Parathyroid adenoma (tissue), 2 donors: ENCODE measurements at regions not wholly inside any gene's neighbourhood (a gene's known extent, or its start where the extent isn't known, plus 50 kb on each side); places are given as distances from the start of the nearest gene placed in this dataset.

ENCODE experiments used
- H2AFZ ChIP-seq: fragments of 300-600 bp; sonication (generic); one replicate; pipeline ENCODE4 v1.7.0; 2017; ENCODE audit warnings: antibody characterized with exemption, mild to moderate bottlenecking
- H3K27ac ChIP-seq: fragments of 300-600 bp; sonication (generic); one replicate; pipeline ENCODE4 v1.7.0; 2017
- H3K27me3 ChIP-seq: fragments of 300-600 bp; sonication (generic); one replicate; pipeline ENCODE4 v1.7.0; 2017; ENCODE audit warnings: low read length; ENCODE audit not compliant: control insufficient read depth, insufficient read depth
- H3K36me3 ChIP-seq: fragments of 300-600 bp; sonication (generic); one replicate; pipeline ENCODE4 v1.7.0; 2017; ENCODE audit warnings: low read length; ENCODE audit not compliant: control insufficient read depth, insufficient read depth
- H3K4me1 ChIP-seq: fragments of 300-600 bp; sonication (generic); one replicate; pipeline ENCODE4 v1.7.0; 2017; ENCODE audit warnings: control low read depth
- H3K4me2 ChIP-seq: fragments of 300-600 bp; sonication (generic); one replicate; pipeline ENCODE4 v1.7.0; 2017; ENCODE audit warnings: low read length
- H3K4me3 ChIP-seq: fragments of 300-600 bp; sonication (generic); one replicate; pipeline ENCODE4 v1.7.0; 2017; ENCODE audit warnings: low read depth, low read length
- H3K79me2 ChIP-seq: fragments of 300-600 bp; sonication (generic); one replicate; pipeline ENCODE4 v1.7.0; 2017; ENCODE audit warnings: control low read depth
- H3K9ac ChIP-seq: fragments of 300-600 bp; sonication (generic); one replicate; pipeline ENCODE4 v1.7.0; 2017; ENCODE audit warnings: mild to moderate bottlenecking
- H3K9me3 ChIP-seq: fragments of 300-600 bp; sonication (generic); one replicate; pipeline ENCODE4 v1.7.0; 2017; ENCODE audit warnings: low read length; ENCODE audit not compliant: control insufficient read depth
- CTCF ChIP-seq: fragments of 300-600 bp; sonication (generic); IDR thresholded peaks from one replicate; pipeline ENCODE4 v1.7.0; 2017; ENCODE audit warnings: antibody characterized with exemption, mild to moderate bottlenecking
- donor health status: primary hyperparathyroidism.

GRCh38 chr1:79133774-79134364 lies 127.3 kb upstream of the ADGRL4 start:
- TF ChIP-seq CTCF: no peak

GRCh38 chr1:79131626-79132025 lies 125.1 kb upstream of the ADGRL4 start:
- Histone ChIP-seq H3K79me2 (no peaks in the 10 kb centered on the region), H3K4me1 (no peaks in the 10 kb centered on the region), H2AFZ (no peak overlapping the region), H3K27me3 (no peaks in the 10 kb centered on the region), H3K4me3 (no peak overlapping the region), H3K9me3 (no peaks in the 10 kb centered on the region), H3K36me3 (no peaks in the 10 kb centered on the region), H3K27ac (no peak overlapping the region), H3K4me2 (no peak overlapping the region), H3K9ac (no peak overlapping the region)
- TF ChIP-seq CTCF: no peak

More at GRCh38 chr1:79133774-79134364, 127.3 kb upstream of the ADGRL4 start:
- no peaks in the 10 kb centered on the region for H3K79me2 ChIP-seq
- no peak overlapping the region for H3K27ac ChIP-seq
- H3K9ac ChIP-seq: no peak overlapping the region
- no peak overlapping the region for H3K4me2 ChIP-seq
- H3K4me3 ChIP-seq: no peak overlapping the region
- no peaks in the 10 kb centered on the region for H3K27me3 ChIP-seq
- no peaks in the 10 kb centered on the region for H3K36me3 ChIP-seq
- H3K9me3 ChIP-seq: no peaks in the 10 kb centered on the region
- H2AFZ ChIP-seq: no peak overlapping the region
- no peaks in the 10 kb centered on the region for H3K4me1 ChIP-seq

- Histone ChIP-seq H3K9me3 (no peaks in the 10 kb centered on the region), H3K79me2 (no peaks in the 10 kb centered on the region), H3K27me3 (no peaks in the 10 kb centered on the region), H3K4me1 (no peaks in the 10 kb centered on the region), H3K36me3 (no peaks in the 10 kb centered on the region), H3K4me3 (no peak overlapping the region), H2AFZ (no peak overlapping the region), H3K9ac (no peak overlapping the region), H3K4me2 (no peak overlapping the region), H3K27ac (no peak overlapping the region)
- TF ChIP-seq CTCF: no peak
These were observed 123.4 kb upstream of the ADGRL4 start for GRCh38 chr1:79129914-79130313.

GRCh38 chr1:79128722-79129121 lies 122.2 kb upstream of the ADGRL4 start:
- no peaks in the 10 kb centered on the region for H3K79me2 ChIP-seq
- no peaks in the 10 kb centered on the region for H3K27me3 ChIP-seq
- no peak overlapping the region for H3K4me2 ChIP-seq
- no peak overlapping the region for H3K9ac ChIP-seq
- no peaks in the 10 kb centered on the region for H3K4me1 ChIP-seq
- H3K4me3 ChIP-seq: no peak overlapping the region
- H2AFZ ChIP-seq: no peak overlapping the region
- TF ChIP-seq CTCF: no peak
- no peak overlapping the region for H3K27ac ChIP-seq
- no peaks in the 10 kb centered on the region for H3K9me3 ChIP-seq
- no peaks in the 10 kb centered on the region for H3K36me3 ChIP-seq

- H2AFZ ChIP-seq: no peak overlapping the region
These were observed 118.2 kb upstream of the ADGRL4 start for GRCh38 chr1:79124756-79125155.

More at GRCh38 chr1:79124756-79125155, 118.2 kb upstream of the ADGRL4 start:
- Histone ChIP-seq H3K9me3 (no peaks in the 10 kb centered on the region), H3K4me2 (no peak overlapping the region), H3K4me3 (no peak overlapping the region), H3K4me1 (no peaks in the 10 kb centered on the region), H3K36me3 (no peaks in the 10 kb centered on the region), H3K79me2 (no peaks in the 10 kb centered on the region), H3K27me3 (no peaks in the 10 kb centered on the region), H3K27ac (no peak overlapping the region), H3K9ac (no peak overlapping the region)
- no peak for TF ChIP-seq CTCF
